Vagina (tissue), 2 donors: ENCODE measurements at regions not wholly inside any gene's neighbourhood (a gene's known extent, or its start where the extent isn't known, plus 50 kb on each side); places are given as distances from the start of the nearest gene placed in this dataset.

Source experiments
- DNase-seq, 2 donors: peaks; one replicate each; pipeline ENCODE4 v3.0.0-alpha.2; 2017; ENCODE audit errors: extremely low spot score in 2 of 2
- H3K27ac ChIP-seq: fragments of 200-600 bp; sonication (generic); one replicate; pipeline ENCODE4 v1.5.1; 2019
- H3K27me3 ChIP-seq: fragments of 200-600 bp; sonication (generic); one replicate; pipeline ENCODE4 v1.5.1; 2019
- H3K36me3 ChIP-seq, 2 donors: fragments of 200-600 bp; sonication (generic); one replicate each; pipeline ENCODE4 v1.5.1; 2017 to 2019
- H3K4me1 ChIP-seq: fragments of 200-600 bp; sonication (generic); one replicate; pipeline ENCODE4 v1.5.1; 2019
- H3K4me3 ChIP-seq, 2 donors: fragments of 200-600 bp; sonication (generic); 1 replicate in 1 of 2; 2 replicates in 1 of 2; pipeline ENCODE4 v1.5.1; 2016 to 2019
- H3K9me3 ChIP-seq: fragments of 200-600 bp; sonication (generic); one replicate; pipeline ENCODE4 v1.5.1; 2019
- POLR2A ChIP-seq, 2 donors: fragments of 450-650 bp; IDR thresholded peaks; one replicate each; pipeline ENCODE4 v1.6.1; 2017; ENCODE audit warnings: antibody characterized with exemption in 2 of 2, mild to moderate bottlenecking in 2 of 2, moderate library complexity in 2 of 2
- POLR2AphosphoS5 ChIP-seq, 2 donors: sonication (generic); formaldehyde crosslinking; IDR thresholded peaks; one replicate each; pipeline ENCODE4 v1.9.0; 2017; ENCODE audit warnings: antibody characterized with exemption in 2 of 2, mild to moderate bottlenecking in 2 of 2, low read depth in 1 of 2; ENCODE audit not compliant: insufficient read depth in 1 of 2
- intact Hi-C: fragments of 100-400 bp; cut with DNase I; formaldehyde crosslinking; loops from one replicate; pipeline ENCODE4 v1.15.1; 2023
- TF ChIP-seq, protein P1 (sequence below), 3 experiments: fragments of 450-650 bp in 2 of 3; fragments of 200-600 bp in 1 of 3; sonication (generic) in 1 of 3; IDR thresholded peaks; one replicate each; pipeline ENCODE4 v1.5.1; 2017 to 2019; ENCODE audit warnings: antibody characterized with exemption in 3 of 3, mild to moderate bottlenecking in 2 of 3, moderate library complexity in 2 of 3

DNA sequence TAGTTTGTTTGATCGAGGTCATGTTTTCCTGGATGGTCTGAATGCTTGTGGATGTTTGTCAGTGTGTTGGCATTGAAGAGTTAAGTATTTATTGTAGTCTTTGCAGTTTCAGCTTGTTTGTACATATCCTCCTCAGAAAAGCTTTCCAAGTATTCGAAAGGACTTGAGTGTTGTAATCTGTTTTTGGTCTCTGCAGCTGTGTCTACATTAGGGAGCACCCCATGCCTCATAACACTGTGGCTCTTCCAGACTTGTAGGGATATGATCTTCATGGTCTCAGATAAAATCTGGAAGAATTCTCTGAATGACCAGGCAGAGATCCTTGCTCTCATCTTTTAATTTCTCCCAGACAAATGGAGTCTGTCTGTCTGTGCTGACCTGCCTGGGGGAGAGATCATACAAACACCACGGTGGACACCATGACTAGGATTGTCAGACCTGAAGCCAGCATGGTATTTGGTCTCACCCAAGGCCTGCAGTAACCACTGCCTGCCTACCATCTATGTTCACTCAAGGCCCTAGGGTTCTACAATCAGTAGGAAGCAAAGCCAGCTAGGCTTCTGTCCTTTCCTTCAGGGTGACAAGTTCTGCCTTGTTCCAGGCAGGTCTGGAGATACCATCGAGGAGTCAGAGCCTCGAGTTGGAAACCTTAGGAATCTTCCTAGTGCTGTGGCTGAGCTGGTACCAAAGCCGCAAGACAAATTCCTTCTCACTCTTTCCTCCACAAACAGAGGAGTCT lies 114.7 kb upstream of the KHDRBS2 start:
- intact Hi-C loops: no loop called here
- H3K9me3 ChIP-seq: no peaks in the 10 kb centered on the region
- no peak overlapping the region for H3K4me3 ChIP-seq
- no peaks in the 10 kb centered on the region for H3K36me3 ChIP-seq
- no peak overlapping the region for H3K27ac ChIP-seq
- H3K27me3 ChIP-seq: no peaks in the 10 kb centered on the region
- no peak for DNase-seq
- TF ChIP-seq, protein P1, sequence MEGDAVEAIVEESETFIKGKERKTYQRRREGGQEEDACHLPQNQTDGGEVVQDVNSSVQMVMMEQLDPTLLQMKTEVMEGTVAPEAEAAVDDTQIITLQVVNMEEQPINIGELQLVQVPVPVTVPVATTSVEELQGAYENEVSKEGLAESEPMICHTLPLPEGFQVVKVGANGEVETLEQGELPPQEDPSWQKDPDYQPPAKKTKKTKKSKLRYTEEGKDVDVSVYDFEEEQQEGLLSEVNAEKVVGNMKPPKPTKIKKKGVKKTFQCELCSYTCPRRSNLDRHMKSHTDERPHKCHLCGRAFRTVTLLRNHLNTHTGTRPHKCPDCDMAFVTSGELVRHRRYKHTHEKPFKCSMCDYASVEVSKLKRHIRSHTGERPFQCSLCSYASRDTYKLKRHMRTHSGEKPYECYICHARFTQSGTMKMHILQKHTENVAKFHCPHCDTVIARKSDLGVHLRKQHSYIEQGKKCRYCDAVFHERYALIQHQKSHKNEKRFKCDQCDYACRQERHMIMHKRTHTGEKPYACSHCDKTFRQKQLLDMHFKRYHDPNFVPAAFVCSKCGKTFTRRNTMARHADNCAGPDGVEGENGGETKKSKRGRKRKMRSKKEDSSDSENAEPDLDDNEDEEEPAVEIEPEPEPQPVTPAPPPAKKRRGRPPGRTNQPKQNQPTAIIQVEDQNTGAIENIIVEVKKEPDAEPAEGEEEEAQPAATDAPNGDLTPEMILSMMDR (IDR thresholded peaks at IDR 0.05): no peak
- TF ChIP-seq POLR2A (IDR thresholded peaks at IDR 0.05) (no peak), POLR2AphosphoS5 (IDR thresholded peaks at IDR 0.05; ENCODE audit: insufficient read depth in 1 of 2, low read depth in 1 of 2) (no peak)
- no peaks in the 10 kb centered on the region for H3K4me1 ChIP-seq

DNA sequence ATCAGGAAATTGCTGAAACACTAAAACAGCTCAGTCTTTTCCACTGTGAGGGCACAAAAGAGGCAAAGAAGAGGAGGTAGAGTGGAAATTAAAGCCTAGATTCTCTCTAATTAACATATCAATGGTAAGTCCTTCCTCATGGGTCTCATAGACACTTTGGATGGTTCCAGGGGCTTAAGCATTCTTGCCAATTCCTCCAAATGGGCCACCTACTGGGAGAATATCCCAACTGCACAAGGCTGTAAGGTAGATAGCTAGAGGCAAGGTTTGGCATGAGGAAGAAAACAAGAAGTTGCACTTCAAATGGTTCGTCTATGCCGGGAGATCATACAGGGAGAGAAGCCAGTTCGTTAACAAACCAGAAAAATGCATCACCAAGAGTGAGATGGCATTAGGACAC lies 107.6 kb upstream of the KHDRBS2 start:
- Histone ChIP-seq H3K27me3 (no peaks in the 10 kb centered on the region), H3K4me3 (no peak overlapping the region), H3K9me3 (no peaks in the 10 kb centered on the region), H3K4me1 (no peaks in the 10 kb centered on the region), H3K27ac (no peak overlapping the region), H3K36me3 (no peaks in the 10 kb centered on the region)
- intact Hi-C loops: no loop called here
- DNase-seq: no peak
- TF ChIP-seq POLR2A (IDR thresholded peaks at IDR 0.05): no peak
- TF ChIP-seq, protein P1 (IDR thresholded peaks at IDR 0.05): no peak
- TF ChIP-seq POLR2AphosphoS5 (IDR thresholded peaks at IDR 0.05; ENCODE audit: insufficient read depth in 1 of 2, low read depth in 1 of 2): no peak

DNA sequence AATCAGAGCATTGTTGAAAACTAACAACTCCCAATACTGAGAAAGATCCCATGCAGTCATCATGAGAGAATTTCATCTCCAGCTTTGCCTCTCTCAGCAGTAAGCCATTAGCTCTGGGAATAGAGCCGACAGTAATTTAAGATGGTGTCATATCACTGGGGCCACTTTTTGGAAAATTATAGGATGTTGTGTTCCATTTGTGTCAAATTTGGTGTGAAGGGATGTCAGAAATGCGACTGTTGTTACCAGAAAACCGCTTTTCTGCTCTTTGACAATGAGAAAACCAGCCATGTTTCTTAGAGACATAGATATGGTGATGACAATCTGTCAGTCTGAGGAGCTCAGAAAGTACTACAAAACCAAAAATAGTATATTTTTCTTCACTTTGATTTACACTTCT lies 106.3 kb upstream of the KHDRBS2 start:
- intact Hi-C loops: no loop called here
- Histone ChIP-seq H3K9me3 (no peaks in the 10 kb centered on the region), H3K4me3 (no peak overlapping the region), H3K4me1 (no peaks in the 10 kb centered on the region), H3K27ac (no peak overlapping the region), H3K36me3 (no peaks in the 10 kb centered on the region), H3K27me3 (no peaks in the 10 kb centered on the region)
- DNase-seq: no peak
- TF ChIP-seq POLR2A (IDR thresholded peaks at IDR 0.05): no peak
- TF ChIP-seq POLR2AphosphoS5 (IDR thresholded peaks at IDR 0.05; ENCODE audit: insufficient read depth in 1 of 2, low read depth in 1 of 2): no peak
- TF ChIP-seq, protein P1 (IDR thresholded peaks at IDR 0.05): no peak

DNA sequence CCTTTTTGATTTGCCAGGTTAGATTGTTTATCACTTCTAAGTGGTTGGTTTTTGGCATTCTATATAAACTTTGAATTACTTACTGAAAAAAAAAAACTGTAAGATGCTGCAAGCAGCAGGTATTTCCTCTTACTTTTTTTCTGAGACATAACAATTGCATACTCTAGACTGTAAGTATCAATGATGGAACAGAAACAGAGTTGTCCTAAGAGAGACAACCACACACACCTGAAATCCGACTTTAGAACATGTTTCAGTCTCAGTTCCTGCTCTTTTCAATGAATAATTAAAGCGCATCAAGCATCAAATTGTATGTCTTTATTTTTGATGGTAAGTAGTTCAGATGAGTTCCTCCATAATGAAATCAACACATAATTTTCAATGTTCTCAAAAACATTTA lies 105.3 kb upstream of the KHDRBS2 start:
- H3K4me3 ChIP-seq: no peak overlapping the region

DNA sequence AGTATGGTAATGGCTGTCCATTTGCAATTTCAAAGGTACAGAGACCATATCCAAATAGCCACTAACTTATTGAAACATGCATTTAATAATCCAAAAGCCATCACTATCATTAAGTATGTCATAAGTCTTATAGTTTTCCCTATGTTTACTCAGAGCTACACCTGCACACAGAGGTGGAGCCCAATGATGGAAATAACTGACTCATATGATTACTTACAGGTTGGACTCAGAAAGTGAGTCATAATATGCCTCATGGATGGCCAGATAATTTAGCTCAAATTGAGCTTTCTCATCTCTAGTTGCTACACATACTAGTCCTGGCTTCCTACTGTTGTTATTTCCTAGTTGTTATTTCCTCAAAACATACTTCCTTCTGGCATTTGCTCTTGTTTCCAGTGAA lies 104.4 kb upstream of the KHDRBS2 start:
- Histone ChIP-seq H3K4me3 (no peak overlapping the region), H3K27ac (no peak overlapping the region), H3K36me3 (no peaks in the 10 kb centered on the region), H3K9me3 (no peaks in the 10 kb centered on the region), H3K27me3 (no peaks in the 10 kb centered on the region), H3K4me1 (no peaks in the 10 kb centered on the region)
- TF ChIP-seq POLR2A (IDR thresholded peaks at IDR 0.05) (no peak), POLR2AphosphoS5 (IDR thresholded peaks at IDR 0.05; ENCODE audit: insufficient read depth in 1 of 2, low read depth in 1 of 2) (no peak)
- TF ChIP-seq, protein P1 (IDR thresholded peaks at IDR 0.05): no peak
- DNase-seq: no peak
- intact Hi-C loops: no loop called here

More for the DNA sequence above, 105.3 kb upstream of the KHDRBS2 start:
- H3K27me3 ChIP-seq: no peaks in the 10 kb centered on the region
- intact Hi-C loops: no loop called here
- H3K36me3 ChIP-seq: no peaks in the 10 kb centered on the region
- H3K9me3 ChIP-seq: no peaks in the 10 kb centered on the region
- no peak for TF ChIP-seq POLR2A (IDR thresholded peaks at IDR 0.05)
- TF ChIP-seq, protein P1 (IDR thresholded peaks at IDR 0.05): no peak
- no peak for TF ChIP-seq POLR2AphosphoS5 (IDR thresholded peaks at IDR 0.05; ENCODE audit: insufficient read depth in 1 of 2, low read depth in 1 of 2)
- DNase-seq: no peak
- no peaks in the 10 kb centered on the region for H3K4me1 ChIP-seq
- no peak overlapping the region for H3K27ac ChIP-seq
